ENCODE measurements at regions not wholly inside any gene's neighbourhood (a gene's known extent, or its start where the extent isn't known, plus 50 kb on each side); places are given as distances from the start of the nearest gene placed in this dataset.

DNA sequence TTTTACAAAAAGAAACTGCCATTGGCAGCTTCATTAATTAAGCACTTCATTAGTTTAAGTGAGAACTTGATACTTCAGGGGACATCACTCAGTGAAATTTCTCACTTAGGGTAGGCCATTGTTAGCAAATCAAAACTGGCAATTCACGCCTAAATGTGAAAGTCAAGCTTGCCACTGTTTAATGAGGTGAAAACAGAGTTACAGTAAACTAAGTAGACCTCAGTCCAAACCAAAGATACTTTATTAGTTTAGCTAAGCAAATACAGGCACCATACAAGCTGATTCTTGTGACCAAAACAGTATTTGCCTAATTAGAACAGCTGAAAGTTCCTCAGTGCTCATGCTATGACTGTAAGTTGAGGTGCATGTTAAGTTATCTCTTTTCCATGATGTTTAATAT, 176.5 kb upstream of the CPNE8 start:
- Histone ChIP-seq H3K27ac (no peak overlapping the region), H3K4me1 (no peaks in the 10 kb centered on the region), H3K9me3 (no peaks in the 10 kb centered on the region), H3K4me3 (no peak overlapping the region), H3K36me3 (no peaks in the 10 kb centered on the region), H3K27me3 (no peaks in the 10 kb centered on the region)
- TF ChIP-seq POLR2A (IDR thresholded peaks at IDR 0.05), result no peak
- TF ChIP-seq, protein P1, sequence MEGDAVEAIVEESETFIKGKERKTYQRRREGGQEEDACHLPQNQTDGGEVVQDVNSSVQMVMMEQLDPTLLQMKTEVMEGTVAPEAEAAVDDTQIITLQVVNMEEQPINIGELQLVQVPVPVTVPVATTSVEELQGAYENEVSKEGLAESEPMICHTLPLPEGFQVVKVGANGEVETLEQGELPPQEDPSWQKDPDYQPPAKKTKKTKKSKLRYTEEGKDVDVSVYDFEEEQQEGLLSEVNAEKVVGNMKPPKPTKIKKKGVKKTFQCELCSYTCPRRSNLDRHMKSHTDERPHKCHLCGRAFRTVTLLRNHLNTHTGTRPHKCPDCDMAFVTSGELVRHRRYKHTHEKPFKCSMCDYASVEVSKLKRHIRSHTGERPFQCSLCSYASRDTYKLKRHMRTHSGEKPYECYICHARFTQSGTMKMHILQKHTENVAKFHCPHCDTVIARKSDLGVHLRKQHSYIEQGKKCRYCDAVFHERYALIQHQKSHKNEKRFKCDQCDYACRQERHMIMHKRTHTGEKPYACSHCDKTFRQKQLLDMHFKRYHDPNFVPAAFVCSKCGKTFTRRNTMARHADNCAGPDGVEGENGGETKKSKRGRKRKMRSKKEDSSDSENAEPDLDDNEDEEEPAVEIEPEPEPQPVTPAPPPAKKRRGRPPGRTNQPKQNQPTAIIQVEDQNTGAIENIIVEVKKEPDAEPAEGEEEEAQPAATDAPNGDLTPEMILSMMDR (IDR thresholded peaks at IDR 0.05), result no peak
- DNase-seq, result no peak
- intact Hi-C loops (cut with DNase I; ENCODE audit: low total_unique reads), result no loop called here

DNA sequence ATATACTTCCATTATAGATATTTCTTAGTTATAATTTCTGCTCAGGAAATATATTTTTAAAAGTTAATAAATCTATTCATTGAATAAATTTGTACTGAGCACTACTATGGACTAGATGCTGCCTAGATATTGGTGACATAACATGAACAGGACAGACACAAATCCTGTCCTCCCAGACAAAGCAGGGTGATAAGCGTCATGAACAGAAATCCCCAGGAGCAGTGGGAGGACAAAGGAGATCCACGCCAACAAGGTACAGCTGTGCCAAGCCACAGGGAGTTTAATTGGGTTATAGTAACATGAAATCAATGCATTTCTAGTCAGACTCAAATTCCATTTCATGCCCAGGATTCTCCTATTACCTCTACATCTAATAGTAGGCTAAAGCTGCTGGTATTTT, 171.8 kb upstream of the CPNE8 start:
- Histone ChIP-seq H3K9me3 (no peaks in the 10 kb centered on the region), H3K4me1 (no peaks in the 10 kb centered on the region), H3K36me3 (no peaks in the 10 kb centered on the region), H3K4me3 (no peak overlapping the region), H3K27ac (no peak overlapping the region), H3K27me3 (no peaks in the 10 kb centered on the region)
- TF ChIP-seq, protein P1 (IDR thresholded peaks at IDR 0.05), result no peak
- TF ChIP-seq POLR2A (IDR thresholded peaks at IDR 0.05), result no peak
- DNase-seq, result no peak
- intact Hi-C loops (cut with DNase I; ENCODE audit: low total_unique reads), result no loop called here

DNA sequence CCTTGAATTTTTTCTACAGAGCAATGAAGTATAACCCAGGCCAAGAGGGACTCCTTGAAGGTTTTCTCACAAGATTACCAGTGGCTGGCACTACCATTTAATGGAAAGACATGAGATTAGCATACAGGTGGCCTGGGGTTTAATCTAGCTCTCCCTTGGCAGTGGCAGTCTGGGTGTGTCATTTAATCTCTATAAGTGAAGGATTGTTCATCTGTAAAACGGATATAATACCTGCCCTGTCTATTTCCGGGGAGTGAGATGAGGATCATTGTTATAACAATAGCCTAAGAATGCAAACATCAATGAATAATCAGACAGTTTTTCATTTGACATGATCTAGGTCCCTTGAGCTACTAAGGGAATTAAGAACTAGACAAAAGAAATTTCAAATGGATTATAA, 168.7 kb upstream of the CPNE8 start:
- intact Hi-C loops (cut with DNase I; ENCODE audit: low total_unique reads), result no loop called here
- no peak overlapping the region for H3K4me3 ChIP-seq
- no peak for TF ChIP-seq POLR2A (IDR thresholded peaks at IDR 0.05)
- no peaks in the 10 kb centered on the region for H3K9me3 ChIP-seq
- no peaks in the 10 kb centered on the region for H3K27me3 ChIP-seq
- DNase-seq, result no peak
- no peaks in the 10 kb centered on the region for H3K36me3 ChIP-seq
- H3K4me1 ChIP-seq, result no peaks in the 10 kb centered on the region
- no peak overlapping the region for H3K27ac ChIP-seq

DNA sequence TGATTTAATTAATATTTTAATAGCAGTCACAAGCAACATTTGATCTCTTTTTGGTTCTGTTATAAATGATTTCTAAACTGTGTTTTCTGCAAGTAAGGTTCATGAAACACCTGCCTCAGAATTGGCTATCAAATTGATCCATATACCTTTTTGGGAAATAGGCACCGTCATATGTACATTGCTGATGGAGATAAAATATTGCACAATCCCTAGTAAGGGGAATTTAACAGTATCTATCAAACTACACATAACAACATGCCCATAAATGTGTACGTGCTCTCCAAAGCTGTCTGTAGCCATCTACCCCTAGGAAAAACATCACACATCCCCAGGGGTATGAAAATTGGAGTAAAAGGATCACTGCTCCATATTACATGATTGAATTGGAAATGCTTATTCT, 167.3 kb upstream of the CPNE8 start:
- Histone ChIP-seq H3K27me3 (no peaks in the 10 kb centered on the region), H3K9me3 (no peaks in the 10 kb centered on the region), H3K36me3 (no peaks in the 10 kb centered on the region), H3K27ac (no peak overlapping the region), H3K4me3 (no peak overlapping the region), H3K4me1 (no peaks in the 10 kb centered on the region)
- intact Hi-C loops (cut with DNase I; ENCODE audit: low total_unique reads), result no loop called here
- TF ChIP-seq, protein P1 (IDR thresholded peaks at IDR 0.05), result no peak
- no peak for TF ChIP-seq POLR2A (IDR thresholded peaks at IDR 0.05)
- DNase-seq, result no peak

DNA sequence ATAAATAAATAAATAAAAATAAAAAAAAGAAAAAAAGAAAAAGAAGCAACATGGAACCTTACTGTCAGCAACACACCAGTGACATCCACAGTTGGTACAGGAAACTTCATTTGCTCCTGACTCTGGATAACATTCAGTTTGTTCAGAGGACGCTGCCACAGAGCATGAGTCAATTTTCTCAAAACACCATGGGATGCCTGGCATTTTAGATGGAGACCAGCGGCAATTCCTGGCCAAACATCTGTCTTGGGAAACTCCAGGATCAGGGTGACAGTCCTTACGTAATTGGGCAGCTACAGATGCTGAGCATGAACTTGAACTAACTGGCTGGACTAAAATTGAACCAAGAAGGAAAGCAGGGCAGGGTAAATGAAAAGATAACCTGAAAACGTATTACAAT, 166.2 kb upstream of the CPNE8 start:
- no peak for TF ChIP-seq POLR2A (IDR thresholded peaks at IDR 0.05)
- TF ChIP-seq, protein P1 (IDR thresholded peaks at IDR 0.05), result no peak
- H3K4me3 ChIP-seq, result no peak overlapping the region
- no peaks in the 10 kb centered on the region for H3K4me1 ChIP-seq
- intact Hi-C loops (cut with DNase I; ENCODE audit: low total_unique reads), result no loop called here
- no peaks in the 10 kb centered on the region for H3K27me3 ChIP-seq
- DNase-seq, result no peak
- no peaks in the 10 kb centered on the region for H3K36me3 ChIP-seq
- no peaks in the 10 kb centered on the region for H3K9me3 ChIP-seq
- no peak overlapping the region for H3K27ac ChIP-seq

DNA sequence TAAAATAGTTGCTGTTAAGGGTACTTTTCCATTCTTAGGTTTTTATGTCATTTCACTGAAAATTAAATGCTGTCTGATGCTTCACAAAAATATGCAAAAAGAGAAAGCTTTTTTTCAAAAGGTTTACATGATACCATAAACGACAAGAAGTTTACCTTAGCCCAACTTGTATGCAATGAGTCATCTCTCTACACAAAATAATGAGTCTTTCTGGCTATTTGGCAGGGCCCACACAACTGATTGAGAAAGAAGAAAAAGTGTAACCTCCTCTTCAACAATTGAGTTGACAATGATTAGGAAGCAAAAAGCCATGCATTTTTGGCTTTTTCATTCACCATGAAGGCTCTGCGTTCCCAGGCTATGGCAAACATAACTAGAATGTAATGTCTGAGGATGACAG, 165.4 kb upstream of the CPNE8 start:
- intact Hi-C loops (cut with DNase I; ENCODE audit: low total_unique reads), result no loop called here
- Histone ChIP-seq H3K4me1 (no peaks in the 10 kb centered on the region), H3K36me3 (no peaks in the 10 kb centered on the region), H3K27me3 (no peaks in the 10 kb centered on the region), H3K9me3 (no peaks in the 10 kb centered on the region), H3K4me3 (no peak overlapping the region), H3K27ac (no peak overlapping the region)
- no peak for DNase-seq
- TF ChIP-seq, protein P1 (IDR thresholded peaks at IDR 0.05), result no peak
- TF ChIP-seq POLR2A (IDR thresholded peaks at IDR 0.05), result no peak
